A549 (cell line): ENCODE measurements at regions not wholly inside any gene's neighbourhood (a gene's known extent, or its start where the extent isn't known, plus 50 kb on each side); places are given as distances from the start of the nearest gene placed in this dataset.

ENCODE experiments used
- ATAC-seq, 2 experiments: fragments of 200-7000 bp in 1 of 2; fragments of >200 bp in 1 of 2; cut with Nextera tagmentation in 1 of 2; cut with Tn5 transposase in 1 of 2; 3 replicates each; pipeline versions ENCODE4 v1.8.0 to v1.9.1; 2018 to 2020; ENCODE audit warnings: mild to moderate bottlenecking in 1 of 2, moderate library complexity in 1 of 2
- CTCF ChIA-PET: fragments of 300-600 bp; sonication (Branson Sonifier 250); formaldehyde crosslinking; extraction: SDS; loops from one replicate; lab custom pipeline; 2021; ENCODE audit warnings: antibody characterized with exemption, inconsistent platforms; lab: Yijun Ruan, JAX
- POLR2A ChIA-PET: fragments of 350-600 bp; formaldehyde crosslinking; extraction: SDS; loops from one replicate; lab custom pipeline; 2021; ENCODE audit warnings: antibody characterized with exemption, inconsistent platforms; lab: Yijun Ruan, JAX
- DNase-seq, 2 experiments: peaks; one replicate each; pipeline versions ENCODE4 v3.0.0 to v3.0.0-alpha.2; 2011 to 2016; ENCODE audit warnings: low read depth in 1 of 2, low spot score in 1 of 2
- FAIRE-seq: peaks from 2 replicates; lab custom pipeline; 2011; peaks lifted over from hg19 to GRCh38; lab: Jason Lieb, UNC
- H3K27ac ChIP-seq, 2 experiments: fragments of >200 bp; sonication (Bioruptor Twin); formaldehyde crosslinking; 3 replicates each; pipeline ENCODE4 v1.5.1; 2016 to 2017
- H3K4me1 ChIP-seq: fragments of >200 bp; sonication (Bioruptor Twin); formaldehyde crosslinking; 3 replicates; pipeline ENCODE4 v1.6.1; 2016
- H3K4me2 ChIP-seq: fragments of >200 bp; sonication (Bioruptor Twin); formaldehyde crosslinking; 3 replicates; pipeline ENCODE4 v1.6.1; 2016
- H3K4me3 ChIP-seq: fragments of >200 bp; sonication (Bioruptor Twin); formaldehyde crosslinking; 3 replicates; pipeline ENCODE4 v1.5.1; 2016
- H3K9me3 ChIP-seq: fragments of >200 bp; sonication (Bioruptor Twin); formaldehyde crosslinking; 3 replicates; pipeline ENCODE4 v1.6.1; 2016
- BCL3 ChIP-seq: fragments of >200 bp; sonication (Bioruptor Twin); formaldehyde crosslinking; IDR thresholded peaks from 3 replicates; pipeline ENCODE4 v1.6.1; 2016
- CBX8 ChIP-seq: fragments of 200-600 bp; sonication (generic); IDR thresholded peaks from 2 replicates; pipeline ENCODE4 v1.6.1; 2016
- CHD4 ChIP-seq: fragments of 200-600 bp; sonication (generic); IDR thresholded peaks from 2 replicates; pipeline ENCODE4 v1.6.1; 2016; ENCODE audit warnings: antibody characterized with exemption, mild to moderate bottlenecking, borderline replicate concordance
- CTCF ChIP-seq: fragments of >200 bp; sonication (Bioruptor Twin); formaldehyde crosslinking; IDR thresholded peaks from 3 replicates; pipeline ENCODE4 v1.5.1; 2016
- EHMT2 ChIP-seq: fragments of 200-600 bp; sonication (generic); IDR thresholded peaks from 2 replicates; pipeline ENCODE4 v1.6.1; 2016; ENCODE audit warnings: antibody characterized with exemption, low read depth, mild to moderate bottlenecking, moderate library complexity
- ELK1 ChIP-seq: fragments of 150-350 bp; IDR thresholded peaks from 2 replicates; pipeline ENCODE4 v1.6.1; 2014; ENCODE audit warnings: low read depth, mild to moderate bottlenecking, low read length
- EP300 ChIP-seq, 2 experiments: fragments of >200 bp; sonication (Bioruptor Twin); formaldehyde crosslinking; IDR thresholded peaks; 2 replicates in 1 of 2; 3 replicates in 1 of 2; pipeline ENCODE4 v1.6.1; 2016 to 2017
- ESRRA ChIP-seq: fragments of 150-350 bp; IDR thresholded peaks from 2 replicates; pipeline ENCODE4 v1.6.1; 2014; ENCODE audit warnings: mild to moderate bottlenecking, low read length, borderline replicate concordance
- FOSB ChIP-seq: fragments of 250-450 bp; sonication (Bioruptor Pico); IDR thresholded peaks from 2 replicates; pipeline ENCODE4 v1.5.0; 2020; ENCODE audit warnings: mild to moderate bottlenecking, moderate library complexity
- HOXA7 ChIP-seq: fragments of 250-450 bp; sonication (Bioruptor Pico); IDR thresholded peaks from 2 replicates; pipeline ENCODE4 v1.5.0; 2020; ENCODE audit warnings: mild to moderate bottlenecking, moderate library complexity
- HOXB5 ChIP-seq: fragments of 250-450 bp; sonication (Bioruptor Pico); IDR thresholded peaks from 2 replicates; pipeline ENCODE4 v1.5.0; 2020; ENCODE audit warnings: mild to moderate bottlenecking, moderate library complexity
- JUN ChIP-seq, 2 experiments: fragments of >200 bp; sonication (Bioruptor Twin); formaldehyde crosslinking; IDR thresholded peaks; 2 replicates in 1 of 2; 3 replicates in 1 of 2; pipeline ENCODE4 v1.6.1; 2016 to 2017
- KDM1A ChIP-seq: fragments of 200-600 bp; sonication (generic); IDR thresholded peaks from 2 replicates; pipeline ENCODE4 v1.6.1; 2016; ENCODE audit warnings: low read depth, mild to moderate bottlenecking
- KDM5A ChIP-seq: fragments of 200-600 bp; sonication (generic); IDR thresholded peaks from 2 replicates; pipeline ENCODE4 v1.6.1; 2016; ENCODE audit warnings: antibody characterized with exemption, mild to moderate bottlenecking
- MAX ChIP-seq: IDR thresholded peaks from 2 replicates; pipeline ENCODE4 v1.6.1; 2012
- MYC ChIP-seq: IDR thresholded peaks from 2 replicates; pipeline ENCODE4 v1.6.1; 2012; ENCODE audit warnings: mild to moderate bottlenecking, inconsistent platforms, low read length, improper control_type of control experiment, borderline replicate concordance
- NFE2L2 ChIP-seq: fragments of 150-350 bp; conservative IDR thresholded peaks from 2 replicates; pipeline ENCODE4 v1.6.1; 2014; ENCODE audit warnings: low read length
- NPAS2 ChIP-seq: fragments of 250-450 bp; sonication (Bioruptor Pico); IDR thresholded peaks from 2 replicates; pipeline ENCODE4 v1.8.0; 2022; ENCODE audit warnings: mild to moderate bottlenecking, moderate library complexity, borderline replicate concordance
- NR3C1 ChIP-seq: fragments of >200 bp; sonication (Bioruptor Twin); formaldehyde crosslinking; IDR thresholded peaks from 3 replicates; pipeline ENCODE4 v1.6.1; 2017
- POLR2AphosphoS2 ChIP-seq: conservative IDR thresholded peaks from 2 replicates; pipeline ENCODE4 v1.6.1; 2012; ENCODE audit warnings: low read length, improper control_type of control experiment, inconsistent platforms
- RAD21 ChIP-seq, 2 experiments: fragments of >200 bp in 1 of 2; sonication (Bioruptor Twin) in 1 of 2; formaldehyde crosslinking in 1 of 2; IDR thresholded peaks in 1 of 2; conservative IDR thresholded peaks in 1 of 2; 2 replicates in 1 of 2; 3 replicates in 1 of 2; pipeline ENCODE4 v1.6.1; 2012 to 2018; ENCODE audit warnings: inconsistent platforms in 1 of 2
- RNF2 ChIP-seq: fragments of 200-600 bp; sonication (generic); IDR thresholded peaks from 2 replicates; pipeline ENCODE4 v1.6.1; 2016; ENCODE audit warnings: low read depth, mild to moderate bottlenecking, antibody characterized with exemption, moderate library complexity, borderline replicate concordance
- SREBF2 ChIP-seq: fragments of 450-650 bp; IDR thresholded peaks from 2 replicates; pipeline ENCODE4 v1.6.1; 2014; ENCODE audit warnings: mild to moderate bottlenecking, moderate library complexity
- ZFP36 ChIP-seq: fragments of 450-650 bp; IDR thresholded peaks from 2 replicates; pipeline ENCODE4 v1.6.1; 2014; ENCODE audit warnings: borderline replicate concordance; ENCODE audit not compliant: partially characterized antibody
- ZSCAN20 ChIP-seq: fragments of 250-450 bp; sonication (Bioruptor Pico); IDR thresholded peaks from 2 replicates; pipeline ENCODE4 v1.8.0; 2022; ENCODE audit warnings: mild to moderate bottlenecking, moderate library complexity
- WGBS: methylation state at CpG from one replicate; pipeline ENCODE4 v1.1.6; 2017; ENCODE audit errors: missing lambda C conversion rate; 5-methylcytosine and 5-hydroxymethylcytosine counted together

GRCh38 chr2:200039724-200040650 is 84.6 kb downstream of the MAIP1 start (continued):
- TF ChIP-seq FOSB (CRISPR knock-in tag) (no peak), BCL3 (no peak), MAX (no peak)

GRCh38 chr2:200040831-200041230 is 85.4 kb downstream of the MAIP1 start:
- Histone ChIP-seq H3K9me3 (peaks cover 18% of the 10 kb centered on the region; the same call in 2 of the 3 replicates), H3K4me1 (no peaks in the 10 kb centered on the region), H3K4me2 (no peak overlapping the region), H3K4me3 (no peak overlapping the region), H3K27ac (no peak overlapping the region)
- CTCF ChIA-PET: no interaction called here
- TF ChIP-seq RNF2: no peak
- no peak for TF ChIP-seq MYC
- no peak for TF ChIP-seq KDM5A
- no peak for ATAC-seq
- 89% methylated on average over 2 of the region's 2 CpGs for WGBS
- no peak for DNase-seq
- POLR2A ChIA-PET: no interaction called here
- FAIRE-seq: no peak

- POLR2A ChIA-PET: no interaction called here
- WGBS: 90% methylated on average over 2 of the region's 2 CpGs
- Histone ChIP-seq H3K27ac (no peak overlapping the region), H3K9me3 (peaks cover 18% of the 10 kb centered on the region; the same call in 2 of the 3 replicates), H3K4me2 (no peak overlapping the region), H3K4me3 (no peak overlapping the region), H3K4me1 (no peaks in the 10 kb centered on the region)
- DNase-seq (no peak), ATAC-seq (no peak), FAIRE-seq (no peak)
- CTCF ChIA-PET: no interaction called here
- no peak for TF ChIP-seq CTCF
- TF ChIP-seq EP300 (IDR thresholded peaks at IDR 0.05): no peak
- TF ChIP-seq EHMT2: no peak
- TF ChIP-seq CHD4: no peak
Observed at GRCh38 chr2:200041639-200042038, 86.3 kb downstream of the MAIP1 start.

GRCh38 chr2:200042102-200042735 is 86.8 kb downstream of the MAIP1 start:
- Histone ChIP-seq H3K4me2 (no peak overlapping the region), H3K27ac (no peak overlapping the region)
- DNase-seq: no peak

More at GRCh38 chr2:200042102-200042735, 86.8 kb downstream of the MAIP1 start:
- Histone ChIP-seq H3K9me3 (peaks cover 18% of the 10 kb centered on the region; the same call in 2 of the 3 replicates), H3K4me1 (no peaks in the 10 kb centered on the region), H3K4me3 (no peak overlapping the region)
- ChIA-PET POLR2A (interaction anchor here (0.6 kb wide), 1 partner anchor 277 kb away, joined by 9 read pairs; no protein-coding TSS in a partner anchor), CTCF (no interaction called here)
- ATAC-seq: peak in 1 of 2 experiments; percentile 48; a peak in 2 of 6 replicates
- no peak for TF ChIP-seq ESRRA
- TF ChIP-seq ZSCAN20 (CRISPR knock-in tag): no peak
- TF ChIP-seq POLR2AphosphoS2: no peak
- no peak for TF ChIP-seq ELK1
- TF ChIP-seq SREBF2: no peak
- no peak for TF ChIP-seq NR3C1
- no peak for TF ChIP-seq JUN (IDR thresholded peaks at IDR 0.05)
- no peak for TF ChIP-seq ZFP36
- no peak for TF ChIP-seq HOXA7
- TF ChIP-seq CBX8: no peak
- no peak for TF ChIP-seq NPAS2 (CRISPR knock-in tag)
- no peak for TF ChIP-seq MAX
- TF ChIP-seq RAD21 (conservative IDR thresholded peaks at IDR 0.05 in 1 of 2, IDR thresholded peaks at IDR 0.05 in 1 of 2): no peak
- TF ChIP-seq NFE2L2: no peak
- no peak for TF ChIP-seq KDM1A
- no peak for TF ChIP-seq HOXB5 (CRISPR knock-in tag)
- FAIRE-seq: no peak
